Neutrophil (primary cell): ENCODE measurements at regions not wholly inside any gene's neighbourhood (a gene's known extent, or its start where the extent isn't known, plus 50 kb on each side); places are given as distances from the start of the nearest gene placed in this dataset.

Experiments used
- H3K27ac ChIP-seq: fragments of 200-600 bp; sonication (generic); 2 replicates; pipeline ENCODE4 v1.5.1; 2016; ENCODE audit warnings: mild to moderate bottlenecking, moderate library complexity
- H3K27me3 ChIP-seq: fragments of 200-600 bp; sonication (generic); 2 replicates; pipeline ENCODE4 v1.6.0; 2016; ENCODE audit warnings: mild to moderate bottlenecking
- H3K36me3 ChIP-seq: fragments of 200-600 bp; sonication (generic); 2 replicates; pipeline ENCODE4 v1.5.1; 2017
- H3K4me1 ChIP-seq, 2 experiments: fragments of 200-600 bp in 1 of 2; sonication (generic) in 1 of 2; 1 replicate in 1 of 2; 2 replicates in 1 of 2; pipeline versions ENCODE4 v1.5.1 to v1.6.1; 2013 to 2016; ENCODE audit warnings: low read depth in 1 of 2, low read length in 1 of 2, mild to moderate bottlenecking in 1 of 2, moderate library complexity in 1 of 2; ENCODE audit not compliant: control insufficient read depth in 1 of 2, insufficient read depth in 1 of 2
- H3K4me3 ChIP-seq, 2 experiments: fragments of 200-600 bp in 1 of 2; sonication (generic) in 1 of 2; 1 replicate in 1 of 2; 2 replicates in 1 of 2; pipeline ENCODE4 v1.5.1; 2013 to 2016; ENCODE audit warnings: low read depth in 1 of 2, low read length in 1 of 2, mild to moderate bottlenecking in 1 of 2, moderate library complexity in 1 of 2
- H3K9me3 ChIP-seq: fragments of 200-600 bp; sonication (generic); 2 replicates; pipeline ENCODE4 v1.5.1; 2016
- TF ChIP-seq, protein P1 (sequence below): fragments of 200-600 bp; sonication (generic); IDR thresholded peaks from 2 replicates; pipeline ENCODE4 v1.5.1; 2016; ENCODE audit warnings: antibody characterized with exemption

DNA sequence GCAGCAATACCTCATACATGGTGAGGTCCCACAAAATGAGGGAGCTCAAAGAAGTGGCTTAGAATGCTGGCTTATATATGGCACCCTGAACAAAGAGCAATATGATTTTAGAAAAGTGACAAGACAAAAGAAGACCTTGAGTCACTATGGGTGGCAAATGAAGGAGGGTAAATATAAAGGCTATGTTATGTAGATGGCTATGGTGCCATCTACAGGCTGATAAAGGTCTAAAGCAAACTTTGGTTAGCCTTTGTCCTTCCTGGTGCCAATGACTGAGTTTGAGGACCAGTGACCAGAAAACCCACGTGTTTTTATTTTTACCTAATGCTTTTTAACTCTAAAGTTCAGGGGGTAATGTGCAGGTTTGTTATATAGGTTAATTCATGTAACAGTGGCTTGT lies 151.8 kb downstream of the CCNG2 start:
- TF ChIP-seq, protein P1, sequence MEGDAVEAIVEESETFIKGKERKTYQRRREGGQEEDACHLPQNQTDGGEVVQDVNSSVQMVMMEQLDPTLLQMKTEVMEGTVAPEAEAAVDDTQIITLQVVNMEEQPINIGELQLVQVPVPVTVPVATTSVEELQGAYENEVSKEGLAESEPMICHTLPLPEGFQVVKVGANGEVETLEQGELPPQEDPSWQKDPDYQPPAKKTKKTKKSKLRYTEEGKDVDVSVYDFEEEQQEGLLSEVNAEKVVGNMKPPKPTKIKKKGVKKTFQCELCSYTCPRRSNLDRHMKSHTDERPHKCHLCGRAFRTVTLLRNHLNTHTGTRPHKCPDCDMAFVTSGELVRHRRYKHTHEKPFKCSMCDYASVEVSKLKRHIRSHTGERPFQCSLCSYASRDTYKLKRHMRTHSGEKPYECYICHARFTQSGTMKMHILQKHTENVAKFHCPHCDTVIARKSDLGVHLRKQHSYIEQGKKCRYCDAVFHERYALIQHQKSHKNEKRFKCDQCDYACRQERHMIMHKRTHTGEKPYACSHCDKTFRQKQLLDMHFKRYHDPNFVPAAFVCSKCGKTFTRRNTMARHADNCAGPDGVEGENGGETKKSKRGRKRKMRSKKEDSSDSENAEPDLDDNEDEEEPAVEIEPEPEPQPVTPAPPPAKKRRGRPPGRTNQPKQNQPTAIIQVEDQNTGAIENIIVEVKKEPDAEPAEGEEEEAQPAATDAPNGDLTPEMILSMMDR = no peak
- H3K27me3 ChIP-seq = peaks cover 3% of the 10 kb centered on the region
- no peak overlapping the region for H3K27ac ChIP-seq
- no peaks in the 10 kb centered on the region for H3K4me1 ChIP-seq
- H3K4me3 ChIP-seq = no peak overlapping the region
- no peaks in the 10 kb centered on the region for H3K9me3 ChIP-seq
- H3K36me3 ChIP-seq = no peaks in the 10 kb centered on the region

- TF ChIP-seq, protein P1 = no peak
- Histone ChIP-seq H3K36me3 (no peaks in the 10 kb centered on the region), H3K9me3 (no peaks in the 10 kb centered on the region), H3K4me1 (no peaks in the 10 kb centered on the region), H3K4me3 (no peak overlapping the region), H3K27me3 (peaks cover 3% of the 10 kb centered on the region), H3K27ac (no peak overlapping the region)
Measured at GRCh38 chr4:77309496-77309895, 152.5 kb downstream of the CCNG2 start.

DNA sequence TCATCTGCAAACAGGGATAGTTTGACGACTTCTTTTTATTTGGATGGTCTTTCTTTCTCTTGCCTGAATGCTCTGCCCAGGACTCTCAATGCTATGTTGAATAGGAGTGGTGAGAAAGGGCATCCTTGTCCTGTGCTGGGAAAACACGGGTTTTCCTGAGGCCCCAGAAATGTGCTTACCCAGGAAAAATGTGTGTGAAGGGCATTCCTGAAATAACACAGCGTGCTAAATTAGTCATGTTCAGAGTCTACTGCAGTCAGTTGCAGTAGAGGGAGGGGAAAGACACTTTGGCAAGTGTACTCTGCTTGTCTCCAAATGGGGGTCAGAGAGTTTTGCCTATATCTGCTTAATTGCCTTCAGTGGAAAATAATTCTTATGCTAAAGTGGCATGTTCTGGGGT lies 153.9 kb downstream of the CCNG2 start:
- Histone ChIP-seq H3K27ac (no peak overlapping the region), H3K9me3 (no peaks in the 10 kb centered on the region), H3K36me3 (no peaks in the 10 kb centered on the region), H3K4me3 (no peak overlapping the region), H3K4me1 (no peaks in the 10 kb centered on the region), H3K27me3 (peaks cover 3% of the 10 kb centered on the region)
- TF ChIP-seq, protein P1 = no peak

DNA sequence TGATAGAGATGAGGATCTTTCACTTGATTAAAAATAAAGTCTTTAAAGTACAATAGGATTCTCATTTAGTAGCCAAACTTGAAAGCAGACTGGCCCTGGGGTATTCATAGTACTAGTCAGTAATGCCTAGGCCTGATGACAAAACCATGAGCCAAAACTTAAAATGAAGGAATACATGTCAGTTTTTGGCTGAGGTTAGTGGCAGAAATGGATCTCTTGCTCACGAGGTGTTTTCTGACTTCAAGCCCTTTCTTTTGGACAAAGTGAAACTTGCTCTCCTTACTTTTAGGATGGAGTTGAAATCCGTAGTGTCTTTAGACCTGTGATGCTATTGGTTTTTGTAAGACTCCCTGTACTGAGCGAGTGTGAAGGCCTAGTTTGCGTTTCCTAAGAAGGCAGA lies 157.7 kb downstream of the CCNG2 start:
- Histone ChIP-seq H3K4me3 (no peak overlapping the region), H3K36me3 (no peaks in the 10 kb centered on the region), H3K27ac (no peak overlapping the region), H3K27me3 (peaks cover 3% of the 10 kb centered on the region), H3K9me3 (no peaks in the 10 kb centered on the region), H3K4me1 (no peaks in the 10 kb centered on the region)
- TF ChIP-seq, protein P1 = no peak

GRCh38 chr4:77327151-77327550 lies 170.1 kb downstream of the CCNG2 start:
- TF ChIP-seq, protein P1 = no peak
- no peaks in the 10 kb centered on the region for H3K9me3 ChIP-seq
- H3K4me3 ChIP-seq = no peak overlapping the region
- H3K27me3 ChIP-seq = no peaks in the 10 kb centered on the region
- no peaks in the 10 kb centered on the region for H3K36me3 ChIP-seq
- no peak overlapping the region for H3K27ac ChIP-seq
- H3K4me1 ChIP-seq = no peaks in the 10 kb centered on the region

DNA sequence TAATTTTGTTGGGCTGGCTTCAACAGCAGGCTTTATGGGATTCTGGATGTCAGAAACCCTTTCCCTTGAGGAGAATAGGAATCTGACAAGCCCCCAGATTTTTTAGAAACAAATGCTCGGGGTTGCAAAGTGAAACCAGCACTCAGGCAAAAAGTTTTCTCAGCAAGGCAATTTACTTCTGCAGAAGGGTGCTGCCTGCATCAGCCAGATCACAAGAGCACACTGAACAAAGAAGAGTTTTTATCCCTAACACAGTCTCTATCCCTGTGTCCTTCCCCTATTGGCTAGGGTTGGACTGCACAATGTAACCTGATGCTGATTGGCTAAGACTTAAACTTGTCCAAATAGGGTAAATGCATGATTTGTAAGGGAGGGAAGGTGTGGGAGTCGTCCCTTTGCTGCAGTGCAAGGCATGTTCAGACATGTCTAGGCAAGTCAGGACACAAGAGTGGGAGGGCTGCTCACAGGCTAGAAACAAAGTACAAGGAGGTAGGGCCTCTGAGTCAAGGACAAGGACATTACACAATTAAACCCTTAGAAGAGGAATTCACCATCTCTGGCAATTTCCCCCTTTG lies 175.8 kb downstream of the CCNG2 start:
- H3K9me3 ChIP-seq = peaks cover 7% of the 10 kb centered on the region
- TF ChIP-seq, protein P1 = no peak

More for the DNA sequence above, 175.8 kb downstream of the CCNG2 start:
- Histone ChIP-seq H3K4me1 (no peaks in the 10 kb centered on the region), H3K4me3 (no peak overlapping the region), H3K36me3 (no peaks in the 10 kb centered on the region), H3K27ac (no peak overlapping the region), H3K27me3 (no peaks in the 10 kb centered on the region)
